ENCODE measurements at regions not wholly inside any gene's neighbourhood (a gene's known extent, or its start where the extent isn't known, plus 50 kb on each side); places are given as distances from the start of the nearest gene placed in this dataset.

DNA sequence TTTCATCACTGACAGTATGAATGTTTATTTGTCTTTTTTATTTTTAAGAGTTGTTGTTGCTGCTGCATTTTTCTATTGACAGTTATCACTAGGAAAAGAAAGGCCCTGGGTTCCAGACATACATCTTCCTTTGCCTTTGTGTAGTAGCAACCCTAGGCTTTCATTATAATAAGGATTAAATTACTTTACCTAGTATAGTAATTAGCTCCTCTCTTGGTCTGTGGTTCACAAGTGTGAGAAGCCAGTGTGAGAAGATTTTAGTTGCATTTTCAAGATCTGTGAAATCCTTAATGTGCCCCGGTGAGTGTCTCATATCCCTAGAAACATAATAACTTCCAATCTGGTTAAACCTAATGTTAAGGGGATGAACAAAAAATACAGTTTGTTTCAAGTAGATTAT is 799.3 kb upstream of the MAP3K7 start:
- TF ChIP-seq, protein P1, sequence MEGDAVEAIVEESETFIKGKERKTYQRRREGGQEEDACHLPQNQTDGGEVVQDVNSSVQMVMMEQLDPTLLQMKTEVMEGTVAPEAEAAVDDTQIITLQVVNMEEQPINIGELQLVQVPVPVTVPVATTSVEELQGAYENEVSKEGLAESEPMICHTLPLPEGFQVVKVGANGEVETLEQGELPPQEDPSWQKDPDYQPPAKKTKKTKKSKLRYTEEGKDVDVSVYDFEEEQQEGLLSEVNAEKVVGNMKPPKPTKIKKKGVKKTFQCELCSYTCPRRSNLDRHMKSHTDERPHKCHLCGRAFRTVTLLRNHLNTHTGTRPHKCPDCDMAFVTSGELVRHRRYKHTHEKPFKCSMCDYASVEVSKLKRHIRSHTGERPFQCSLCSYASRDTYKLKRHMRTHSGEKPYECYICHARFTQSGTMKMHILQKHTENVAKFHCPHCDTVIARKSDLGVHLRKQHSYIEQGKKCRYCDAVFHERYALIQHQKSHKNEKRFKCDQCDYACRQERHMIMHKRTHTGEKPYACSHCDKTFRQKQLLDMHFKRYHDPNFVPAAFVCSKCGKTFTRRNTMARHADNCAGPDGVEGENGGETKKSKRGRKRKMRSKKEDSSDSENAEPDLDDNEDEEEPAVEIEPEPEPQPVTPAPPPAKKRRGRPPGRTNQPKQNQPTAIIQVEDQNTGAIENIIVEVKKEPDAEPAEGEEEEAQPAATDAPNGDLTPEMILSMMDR (IDR thresholded peaks at IDR 0.05) = no peak
- TF ChIP-seq POLR2A (IDR thresholded peaks at IDR 0.05) = no peak

Measured in body of pancreas (tissue), 4 donors.